NCI-H2081 treated with DMSO at 0.1 percent for 48 hours (cell line): ENCODE measurements at regions not wholly inside any gene's neighbourhood (a gene's known extent, or its start where the extent isn't known, plus 50 kb on each side); places are given as distances from the start of the nearest gene placed in this dataset.
A peak's percentile ranks its signal among the peaks of the same experiment; 100 is the strongest.
"Not testable (repeated sequence)": the region's sequence is repeated elsewhere in the genome, so short reads cannot be mapped to it uniquely, and the experiment has no call there.

Experiments used
- DNase-seq: peaks from one replicate; lab custom pipeline; 2025; lab: John Stamatoyannopoulos, UW

GRCh38 chr5:88666761-88667495 lies 216.1 kb downstream of the MEF2C start:
- no peak for DNase-seq

GRCh38 chr5:88665750-88666215 lies 217.2 kb downstream of the MEF2C start:
- no peak for DNase-seq

GRCh38 chr5:88664645-88665044 lies 218.3 kb downstream of the MEF2C start:
- no peak for DNase-seq

GRCh38 chr5:88663793-88664216 lies 219.2 kb downstream of the MEF2C start:
- no peak for DNase-seq

- DNase-seq: no peak
These were observed 220.1 kb downstream of the MEF2C start for GRCh38 chr5:88662846-88663245.

GRCh38 chr5:88661806-88662207 lies 221.2 kb downstream of the MEF2C start:
- DNase-seq: no peak

GRCh38 chr5:88660947-88661805 lies 221.8 kb downstream of the MEF2C start:
- peak; percentile 87 for DNase-seq

GRCh38 chr5:88660264-88660946 lies 222.6 kb downstream of the MEF2C start:
- no peak for DNase-seq

GRCh38 chr5:88659529-88660263 lies 223.3 kb downstream of the MEF2C start:
- no peak for DNase-seq

- DNase-seq: no peak
These were observed 224.1 kb downstream of the MEF2C start for GRCh38 chr5:88658886-88659285.

GRCh38 chr5:88657906-88658775 lies 224.8 kb downstream of the MEF2C start:
- DNase-seq: no peak

- DNase-seq: no peak
These were observed 225.8 kb downstream of the MEF2C start for GRCh38 chr5:88657136-88657535.

GRCh38 chr5:88656221-88656950 lies 226.6 kb downstream of the MEF2C start:
- DNase-seq: no peak

- no peak for DNase-seq
These were observed 229.5 kb downstream of the MEF2C start for GRCh38 chr5:88653471-88653870.

GRCh38 chr5:88647901-88648300 lies 235.1 kb downstream of the MEF2C start:
- DNase-seq: no peak

GRCh38 chr5:88646866-88647265 lies 236.1 kb downstream of the MEF2C start:
- DNase-seq: no peak

GRCh38 chr5:88644676-88645075 lies 238.3 kb downstream of the MEF2C start:
- DNase-seq: no peak

GRCh38 chr5:88643315-88643714 lies 239.7 kb downstream of the MEF2C start:
- no peak for DNase-seq

GRCh38 chr5:88634014-88634413 lies 249.0 kb downstream of the MEF2C start:
- DNase-seq: no peak

GRCh38 chr5:88622890-88623289 lies 260.1 kb downstream of the MEF2C start:
- DNase-seq: not testable (repeated sequence)
